ENCODE measurements at regions not wholly inside any gene's neighbourhood (a gene's known extent, or its start where the extent isn't known, plus 50 kb on each side); places are given as distances from the start of the nearest gene placed in this dataset.

GRCh38 chrY:21370494-21370893 lies 140.6 kb upstream of the RBMY1B start:
- H3K9me3 ChIP-seq (ENCODE audit: control insufficient read depth in 4 of 4, low read length in 3 of 4): no peaks in the 10 kb centered on the region
- no peaks in the 10 kb centered on the region for H3K4me1 ChIP-seq (ENCODE audit: control insufficient read depth in 4 of 4, insufficient read depth in 4 of 4, low read length in 3 of 4)
- H3K9ac ChIP-seq (ENCODE audit: low read depth in 1 of 2, low read length in 2 of 2): no peak overlapping the region
- WGBS: 62% methylated on average over 3 of the region's 3 CpGs
- no peak for TF ChIP-seq JUND (IDR thresholded peaks at IDR 0.05)
- TF ChIP-seq HNF4A (conservative IDR thresholded peaks at IDR 0.05): peak in 1 of 2 donors; percentile 51
- no peak for TF ChIP-seq RAD21 (IDR thresholded peaks at IDR 0.05)
- no peaks in the 10 kb centered on the region for H3K36me3 ChIP-seq (ENCODE audit: control insufficient read depth in 4 of 4, insufficient read depth in 3 of 4, low read depth in 1 of 4, low read length in 3 of 4)
- H3K4me3 ChIP-seq (ENCODE audit: low read depth in 1 of 3, low read length in 3 of 3): no peak overlapping the region
- no peak for DNase-seq (ENCODE audit: low spot score)
- H3K27ac ChIP-seq (ENCODE audit: low read depth in 1 of 2, low read length in 2 of 2): no peak overlapping the region
- no peaks in the 10 kb centered on the region for H3K27me3 ChIP-seq (ENCODE audit: control insufficient read depth in 4 of 4, insufficient read depth in 4 of 4, low read length in 3 of 4)

- DNase-seq (ENCODE audit: low spot score): no peak
- Histone ChIP-seq H3K4me1 (ENCODE audit: control insufficient read depth in 4 of 4, insufficient read depth in 4 of 4, low read length in 3 of 4) (no peaks in the 10 kb centered on the region), H3K27me3 (ENCODE audit: control insufficient read depth in 4 of 4, insufficient read depth in 4 of 4, low read length in 3 of 4) (no peaks in the 10 kb centered on the region), H3K4me3 (ENCODE audit: low read depth in 1 of 3, low read length in 3 of 3) (no peak overlapping the region), H3K9ac (ENCODE audit: low read depth in 1 of 2, low read length in 2 of 2) (no peak overlapping the region), H3K9me3 (ENCODE audit: control insufficient read depth in 4 of 4, low read length in 3 of 4) (no peaks in the 10 kb centered on the region), H3K36me3 (ENCODE audit: control insufficient read depth in 4 of 4, insufficient read depth in 3 of 4, low read depth in 1 of 4, low read length in 3 of 4) (no peaks in the 10 kb centered on the region), H3K27ac (ENCODE audit: low read depth in 1 of 2, low read length in 2 of 2) (no peak overlapping the region)
- WGBS: 32% methylated on average over 2 of the region's 2 CpGs
- TF ChIP-seq JUND (IDR thresholded peaks at IDR 0.05) (no peak), EGR1 (IDR thresholded peaks at IDR 0.05; ENCODE audit: low read depth in 2 of 2) (no peak), GABPA (IDR thresholded peaks at IDR 0.05 in 1 of 2, conservative IDR thresholded peaks at IDR 0.05 in 1 of 2) (no peak), RAD21 (IDR thresholded peaks at IDR 0.05) (no peak), TAF1 (conservative IDR thresholded peaks at IDR 0.05) (no peak), YY1 (IDR thresholded peaks at IDR 0.05) (no peak), FOXA1 (IDR thresholded peaks at IDR 0.05) (no peak), RXRA (IDR thresholded peaks at IDR 0.05) (no peak), FOXA2 (IDR thresholded peaks at IDR 0.05) (no peak), REST (IDR thresholded peaks at IDR 0.05) (no peak), HNF4G (IDR thresholded peaks at IDR 0.05) (no peak), SP1 (IDR thresholded peaks at IDR 0.05) (no peak), HNF4A (conservative IDR thresholded peaks at IDR 0.05) (no peak)
- TF ChIP-seq, protein P1, sequence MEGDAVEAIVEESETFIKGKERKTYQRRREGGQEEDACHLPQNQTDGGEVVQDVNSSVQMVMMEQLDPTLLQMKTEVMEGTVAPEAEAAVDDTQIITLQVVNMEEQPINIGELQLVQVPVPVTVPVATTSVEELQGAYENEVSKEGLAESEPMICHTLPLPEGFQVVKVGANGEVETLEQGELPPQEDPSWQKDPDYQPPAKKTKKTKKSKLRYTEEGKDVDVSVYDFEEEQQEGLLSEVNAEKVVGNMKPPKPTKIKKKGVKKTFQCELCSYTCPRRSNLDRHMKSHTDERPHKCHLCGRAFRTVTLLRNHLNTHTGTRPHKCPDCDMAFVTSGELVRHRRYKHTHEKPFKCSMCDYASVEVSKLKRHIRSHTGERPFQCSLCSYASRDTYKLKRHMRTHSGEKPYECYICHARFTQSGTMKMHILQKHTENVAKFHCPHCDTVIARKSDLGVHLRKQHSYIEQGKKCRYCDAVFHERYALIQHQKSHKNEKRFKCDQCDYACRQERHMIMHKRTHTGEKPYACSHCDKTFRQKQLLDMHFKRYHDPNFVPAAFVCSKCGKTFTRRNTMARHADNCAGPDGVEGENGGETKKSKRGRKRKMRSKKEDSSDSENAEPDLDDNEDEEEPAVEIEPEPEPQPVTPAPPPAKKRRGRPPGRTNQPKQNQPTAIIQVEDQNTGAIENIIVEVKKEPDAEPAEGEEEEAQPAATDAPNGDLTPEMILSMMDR (IDR thresholded peaks at IDR 0.05; ENCODE audit: low read depth, low read length, missing input control): no peak
- TF ChIP-seq, protein P2, sequence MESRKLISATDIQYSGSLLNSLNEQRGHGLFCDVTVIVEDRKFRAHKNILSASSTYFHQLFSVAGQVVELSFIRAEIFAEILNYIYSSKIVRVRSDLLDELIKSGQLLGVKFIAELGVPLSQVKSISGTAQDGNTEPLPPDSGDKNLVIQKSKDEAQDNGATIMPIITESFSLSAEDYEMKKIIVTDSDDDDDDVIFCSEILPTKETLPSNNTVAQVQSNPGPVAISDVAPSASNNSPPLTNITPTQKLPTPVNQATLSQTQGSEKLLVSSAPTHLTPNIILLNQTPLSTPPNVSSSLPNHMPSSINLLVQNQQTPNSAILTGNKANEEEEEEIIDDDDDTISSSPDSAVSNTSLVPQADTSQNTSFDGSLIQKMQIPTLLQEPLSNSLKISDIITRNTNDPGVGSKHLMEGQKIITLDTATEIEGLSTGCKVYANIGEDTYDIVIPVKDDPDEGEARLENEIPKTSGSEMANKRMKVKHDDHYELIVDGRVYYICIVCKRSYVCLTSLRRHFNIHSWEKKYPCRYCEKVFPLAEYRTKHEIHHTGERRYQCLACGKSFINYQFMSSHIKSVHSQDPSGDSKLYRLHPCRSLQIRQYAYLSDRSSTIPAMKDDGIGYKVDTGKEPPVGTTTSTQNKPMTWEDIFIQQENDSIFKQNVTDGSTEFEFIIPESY (IDR thresholded peaks at IDR 0.05): no peak
- TF ChIP-seq, protein P3, sequence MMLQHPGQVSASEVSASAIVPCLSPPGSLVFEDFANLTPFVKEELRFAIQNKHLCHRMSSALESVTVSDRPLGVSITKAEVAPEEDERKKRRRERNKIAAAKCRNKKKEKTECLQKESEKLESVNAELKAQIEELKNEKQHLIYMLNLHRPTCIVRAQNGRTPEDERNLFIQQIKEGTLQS (IDR thresholded peaks at IDR 0.05): no peak
- TF ChIP-seq, protein P4, sequence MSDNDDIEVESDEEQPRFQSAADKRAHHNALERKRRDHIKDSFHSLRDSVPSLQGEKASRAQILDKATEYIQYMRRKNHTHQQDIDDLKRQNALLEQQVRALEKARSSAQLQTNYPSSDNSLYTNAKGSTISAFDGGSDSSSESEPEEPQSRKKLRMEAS (IDR thresholded peaks at IDR 0.05): no peak
Measured at GRCh38 chrY:21394116-21394515, 117.0 kb upstream of the RBMY1B start.
